SW 1271 (cell line): ENCODE measurements at regions not wholly inside any gene's neighbourhood (a gene's known extent, or its start where the extent isn't known, plus 50 kb on each side); places are given as distances from the start of the nearest gene placed in this dataset.
"Not testable (repeated sequence)": the region's sequence is repeated elsewhere in the genome, so short reads cannot be mapped to it uniquely, and the experiment has no call there.

Experiments used
- DNase-seq, 2 experiments: peaks; one replicate each; lab custom pipeline; 2025; lab: John Stamatoyannopoulos, UW

DNA sequence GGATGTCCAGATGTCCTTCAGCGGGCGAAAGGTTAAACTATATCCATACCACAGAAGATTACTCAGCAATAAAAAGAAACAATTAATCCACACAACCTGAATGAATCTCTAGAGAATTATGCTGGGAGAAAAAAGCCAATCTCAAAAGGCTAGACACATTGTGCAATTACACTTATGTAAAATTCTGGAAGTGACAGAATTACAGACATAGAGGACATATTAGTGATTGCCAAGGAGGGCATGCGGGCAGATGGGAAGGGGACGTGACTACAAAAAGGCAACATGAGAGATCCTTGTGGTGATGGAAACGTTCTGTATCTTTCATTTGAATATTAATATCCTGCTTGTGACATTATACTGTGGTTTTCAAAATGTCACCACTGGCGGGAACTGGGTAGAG lies 103.5 kb upstream of the BMAL1 start:
- DNase-seq: no peak

DNA sequence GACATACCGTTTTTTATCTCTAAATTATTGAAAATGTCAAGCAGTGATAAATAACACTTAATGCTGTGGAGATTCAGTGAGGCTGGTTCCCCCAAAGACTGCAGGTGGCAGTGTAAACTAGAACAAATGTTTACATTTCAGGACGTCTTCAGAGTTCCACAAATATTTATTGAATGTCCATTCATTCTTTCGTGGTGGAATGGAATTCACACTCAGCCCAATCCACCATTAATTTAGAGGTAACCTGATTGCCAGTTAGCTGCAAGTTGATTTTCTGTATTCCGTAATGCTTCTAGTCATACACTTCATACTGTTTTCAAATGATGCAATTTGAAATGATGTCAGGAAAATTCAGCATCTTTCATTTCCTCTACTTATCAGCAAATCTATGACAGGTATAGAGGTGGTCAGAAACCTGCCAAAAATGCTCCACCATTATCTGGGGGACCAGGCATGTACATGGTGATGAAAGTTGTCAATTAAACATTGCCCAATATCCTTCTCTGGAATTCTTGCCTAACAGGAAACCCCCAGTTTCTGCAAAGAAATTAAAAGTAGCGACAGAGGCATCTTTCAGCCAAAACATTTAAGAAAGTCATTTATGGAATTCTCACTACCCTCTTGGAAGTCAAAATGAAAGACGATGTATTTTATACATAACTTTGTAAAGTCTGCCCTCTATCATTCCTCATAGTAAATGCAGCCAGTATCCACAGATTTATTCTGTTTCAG lies 94.3 kb upstream of the BMAL1 start:
- peak in 1 of 2 experiments; percentile 57 for DNase-seq

DNA sequence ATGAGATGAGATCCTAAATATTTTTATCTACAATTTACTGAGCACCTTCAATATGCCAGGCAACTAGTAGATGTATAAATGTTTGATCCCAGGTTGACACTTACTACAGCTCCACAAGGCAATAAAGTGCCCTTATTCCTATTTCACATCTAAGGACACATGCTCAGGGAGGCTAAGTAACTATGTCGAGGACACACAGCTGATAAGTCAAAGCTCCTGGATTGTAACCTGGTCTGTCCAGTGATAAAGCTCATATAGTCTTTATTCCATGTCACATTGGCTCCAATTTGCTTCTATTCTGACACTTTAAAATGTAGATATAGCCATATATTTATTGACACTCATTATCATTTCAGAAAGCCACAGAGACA lies 93.8 kb upstream of the BMAL1 start:
- DNase-seq: no peak

DNA sequence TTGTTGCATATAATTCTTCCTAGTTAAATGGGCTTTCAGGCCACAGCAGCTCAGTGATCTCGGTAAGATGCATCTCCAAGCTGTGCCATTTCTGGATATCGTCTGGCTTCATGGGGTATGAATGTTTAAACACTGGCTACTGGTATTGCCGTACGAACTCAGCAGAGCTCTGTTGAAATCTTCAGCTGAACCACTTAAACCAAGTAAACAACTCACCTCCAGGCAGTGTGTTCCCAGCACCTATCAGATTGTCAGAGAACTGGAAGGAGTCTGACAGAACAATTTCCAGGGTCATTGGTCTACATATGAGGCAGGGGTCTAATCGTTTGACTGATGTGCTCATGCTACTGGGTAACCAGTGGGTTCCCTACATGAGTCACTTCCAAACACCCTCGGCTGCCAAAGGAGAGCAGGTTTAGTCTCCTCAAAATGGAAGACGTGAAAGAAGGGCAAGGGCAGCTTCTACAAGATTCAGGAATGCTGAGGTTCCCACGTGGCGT lies 93.2 kb upstream of the BMAL1 start:
- no peak for DNase-seq

DNA sequence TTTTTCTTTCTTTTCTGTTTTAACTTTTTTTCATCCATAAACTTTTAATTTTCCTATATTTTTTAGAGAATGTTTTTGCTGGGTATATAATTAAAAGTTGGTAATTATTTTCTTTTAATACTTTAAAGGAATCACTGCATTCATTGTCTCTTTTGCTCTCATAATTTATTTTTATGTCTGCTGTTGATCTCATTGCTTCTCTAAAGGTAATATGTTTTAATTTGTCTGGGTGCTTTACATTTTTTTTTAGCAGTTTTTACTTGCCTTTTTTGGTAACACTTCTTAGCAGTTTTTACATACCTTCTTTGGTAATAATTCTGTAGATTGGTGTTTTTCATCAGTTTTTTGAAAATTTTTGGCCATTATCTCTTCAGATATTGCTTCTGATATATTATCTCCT lies 89.4 kb upstream of the BMAL1 start:
- DNase-seq: peak in 1 of 2 experiments; percentile 2

DNA sequence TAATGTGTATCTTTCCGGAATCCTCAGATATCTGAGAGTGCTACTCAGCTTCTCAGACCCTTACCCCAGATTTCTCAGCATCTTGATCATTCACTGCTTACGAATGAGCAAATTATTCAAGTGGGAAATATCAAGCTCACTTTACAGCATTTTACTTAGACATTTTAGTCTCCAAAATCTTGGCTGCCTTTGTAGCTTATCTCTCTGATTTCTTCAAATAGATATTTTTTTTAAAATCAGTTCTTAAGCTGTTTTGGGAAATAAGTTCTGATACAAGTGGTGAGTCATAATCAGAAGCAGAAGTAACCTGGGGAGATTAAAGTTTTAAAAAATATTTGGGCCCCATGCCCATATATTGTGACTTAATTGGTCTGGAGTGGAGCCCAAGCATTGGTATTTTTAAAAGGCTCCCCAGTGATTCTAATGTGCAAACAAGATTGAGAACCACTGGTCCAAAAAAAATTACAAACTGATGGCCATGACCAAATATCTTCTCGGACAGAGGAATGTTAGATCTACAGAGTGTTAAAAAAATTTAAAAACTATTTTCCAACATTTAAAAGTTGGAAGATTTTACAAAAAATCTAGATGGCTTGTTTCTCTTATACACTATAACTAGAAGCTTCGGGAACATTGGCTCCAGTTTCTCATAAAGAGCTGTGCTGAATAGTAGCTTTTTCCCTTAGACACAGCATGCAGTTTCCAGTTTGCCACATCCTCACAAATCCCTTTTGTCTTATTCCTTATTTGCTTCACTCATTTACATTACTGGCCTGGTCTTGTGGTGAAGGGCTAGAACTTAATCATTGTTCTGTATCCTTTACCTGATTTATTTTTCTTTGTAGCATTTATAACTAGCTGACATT lies 87.8 kb upstream of the BMAL1 start:
- no peak for DNase-seq

DNA sequence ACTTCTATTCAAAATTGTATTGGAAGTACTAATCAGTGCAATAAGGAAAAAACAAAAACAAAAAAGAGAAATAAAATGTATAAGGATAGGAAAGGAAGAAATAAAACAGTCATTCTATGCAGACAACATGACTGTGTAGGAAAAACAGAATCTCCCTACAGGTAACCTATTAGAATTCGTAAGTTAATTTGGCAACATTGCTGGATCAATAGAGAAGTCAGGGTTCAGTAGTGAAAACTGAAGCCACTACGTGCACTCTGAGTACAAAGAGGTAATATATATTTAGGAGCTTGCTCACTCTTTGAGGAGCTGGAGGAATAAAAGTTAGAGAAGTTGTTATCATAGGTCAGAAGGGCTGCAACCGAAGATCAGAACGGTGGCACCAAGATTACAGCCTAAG lies 84.0 kb upstream of the BMAL1 start:
- DNase-seq: no peak

DNA sequence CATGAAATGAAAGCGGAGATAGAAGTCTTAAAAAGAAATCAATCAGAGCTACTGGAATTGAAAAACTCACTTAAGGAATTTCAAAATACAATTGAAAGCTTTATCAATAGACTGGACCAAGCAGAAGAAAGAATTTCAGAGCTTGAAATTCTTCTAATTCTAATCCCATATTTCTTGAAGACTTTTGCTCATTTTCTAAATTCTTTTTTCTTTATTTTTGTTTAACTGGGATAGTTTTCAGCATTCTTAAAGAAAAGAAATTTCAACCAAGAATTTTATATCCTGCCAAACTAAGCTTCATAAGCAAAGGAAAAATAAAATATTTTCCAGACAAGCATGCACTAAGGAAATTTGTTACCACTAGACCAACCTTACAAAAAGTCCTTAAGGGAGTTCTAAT lies 80.2 kb upstream of the BMAL1 start:
- not testable (repeated sequence) for DNase-seq

DNA sequence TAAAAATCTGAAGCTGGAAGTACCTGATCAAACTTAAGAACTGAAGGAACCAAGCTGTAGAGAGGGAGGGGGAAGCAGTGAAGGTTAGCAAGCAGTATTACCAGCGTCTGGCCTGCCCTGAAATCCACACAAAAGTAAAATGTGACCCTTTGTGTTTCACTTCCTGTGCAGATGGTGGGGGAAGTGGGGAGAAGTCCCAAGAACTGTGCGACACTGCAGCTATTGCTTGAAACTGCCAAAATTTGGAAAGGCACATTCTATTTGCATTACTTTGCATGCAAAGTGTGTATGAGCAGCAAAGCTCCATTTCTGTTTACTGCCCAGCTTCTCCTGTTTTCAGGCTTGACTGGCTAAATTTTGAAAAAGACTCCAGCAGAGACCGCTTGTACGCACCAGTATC lies 72.1 kb upstream of the BMAL1 start:
- DNase-seq: no peak

DNA sequence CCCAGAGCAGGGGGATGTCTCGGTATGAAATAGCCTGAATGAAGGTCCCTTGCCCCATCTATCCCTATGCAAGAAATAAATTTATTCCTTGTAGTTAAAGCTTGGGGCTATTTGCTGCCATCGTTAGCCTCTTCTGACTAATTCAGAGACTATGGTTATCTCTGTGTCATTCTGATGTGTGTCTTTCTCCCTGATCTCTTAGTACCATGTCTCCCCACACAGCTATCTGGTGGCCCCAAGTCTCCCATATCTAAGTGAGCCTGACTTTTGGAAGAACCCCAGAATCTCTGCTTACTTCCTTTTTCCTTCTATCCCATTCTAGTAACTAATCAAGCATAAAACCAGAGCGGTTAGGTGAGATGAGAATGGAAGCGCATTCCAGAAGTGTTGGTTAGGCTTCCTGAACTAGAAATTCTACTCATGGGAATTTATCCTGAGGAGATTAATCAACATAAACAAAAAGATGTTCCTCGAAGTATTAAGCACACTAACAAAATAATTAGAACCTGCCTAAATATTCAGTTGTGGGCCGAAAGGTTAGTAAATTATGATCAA lies 71.4 kb upstream of the BMAL1 start:
- no peak for DNase-seq

DNA sequence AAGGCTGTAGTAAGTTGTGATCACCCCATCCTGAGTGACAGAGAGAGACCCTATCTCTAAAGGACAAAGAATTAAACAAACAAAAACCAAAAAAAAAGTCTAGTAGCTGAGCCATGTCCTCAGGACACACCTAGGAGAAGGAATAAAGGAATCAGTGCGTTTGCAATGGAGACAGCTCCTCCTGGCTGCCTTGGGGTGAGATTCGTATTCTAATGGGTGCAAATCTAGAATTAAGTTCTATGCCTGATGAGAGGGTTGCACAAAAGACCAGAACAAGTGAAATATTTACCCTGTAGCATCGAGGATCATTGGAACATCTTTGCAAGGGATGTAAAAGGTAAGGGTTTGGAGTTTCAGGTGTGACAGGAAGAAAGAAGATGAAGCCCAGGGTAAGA lies 70.3 kb upstream of the BMAL1 start:
- DNase-seq: no peak

DNA sequence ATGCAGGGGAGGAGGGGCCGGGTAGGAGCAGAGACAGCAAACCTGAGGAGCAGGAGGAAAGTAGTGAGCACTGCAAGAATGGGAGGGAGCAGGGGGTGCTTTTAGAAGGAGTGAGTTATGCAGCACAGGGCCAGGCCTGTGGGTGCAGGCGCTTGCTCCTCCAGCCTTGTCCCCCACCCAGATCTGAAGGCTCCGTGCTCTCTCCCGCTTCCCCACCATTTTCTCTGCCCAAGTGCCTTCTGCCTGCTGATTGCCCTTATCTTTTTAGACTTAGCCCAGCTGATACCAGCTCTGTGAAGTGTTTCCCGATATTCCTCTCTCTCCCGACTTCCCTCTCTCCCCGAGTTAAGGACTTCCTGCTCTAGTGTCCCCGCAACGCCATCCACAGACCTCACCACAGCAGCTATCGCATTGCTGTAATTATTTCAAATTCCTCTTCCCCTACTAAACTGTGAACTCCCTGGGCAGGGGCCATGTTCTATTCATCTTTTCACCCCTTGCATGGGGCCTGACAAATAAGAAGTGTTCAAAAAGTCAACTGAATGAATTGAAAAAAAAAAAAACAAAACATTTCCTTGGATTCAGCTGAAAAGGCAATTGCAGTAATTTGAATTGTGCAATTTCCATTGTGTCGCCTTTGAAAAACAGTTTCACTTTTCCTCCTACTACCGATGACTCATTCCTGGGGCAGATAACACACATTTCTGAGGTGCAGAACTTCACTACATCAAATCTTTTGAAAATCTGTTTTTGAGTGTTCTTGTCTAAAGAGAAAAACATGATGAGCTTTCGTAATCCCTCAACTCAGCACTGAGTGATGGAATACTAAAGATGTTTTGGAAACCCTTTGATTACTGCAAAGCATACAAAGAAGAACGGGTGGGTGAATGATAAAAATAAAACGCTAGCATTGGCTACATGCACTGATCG lies 69.7 kb upstream of the BMAL1 start:
- peak in 1 of 2 experiments; percentile 18 for DNase-seq

DNA sequence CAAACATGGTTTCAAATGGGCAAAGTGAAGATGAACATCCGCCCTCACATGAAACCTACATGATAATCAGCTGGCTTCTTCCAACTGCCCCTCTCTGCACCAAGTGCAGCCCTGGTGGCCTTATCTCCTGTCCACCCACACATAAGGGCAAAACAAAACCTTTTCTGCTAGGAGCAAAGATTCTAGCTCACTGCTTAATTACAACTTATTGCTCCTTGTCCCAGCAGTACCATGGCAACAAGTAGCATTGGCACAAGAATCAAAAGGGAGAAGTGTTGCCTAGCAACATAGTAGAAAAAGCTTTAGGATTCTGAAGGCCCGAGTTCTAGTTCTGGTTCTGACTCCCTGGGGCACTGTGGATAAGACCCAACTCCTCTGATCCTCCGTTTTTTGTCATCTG lies 68.7 kb upstream of the BMAL1 start:
- DNase-seq: no peak

DNA sequence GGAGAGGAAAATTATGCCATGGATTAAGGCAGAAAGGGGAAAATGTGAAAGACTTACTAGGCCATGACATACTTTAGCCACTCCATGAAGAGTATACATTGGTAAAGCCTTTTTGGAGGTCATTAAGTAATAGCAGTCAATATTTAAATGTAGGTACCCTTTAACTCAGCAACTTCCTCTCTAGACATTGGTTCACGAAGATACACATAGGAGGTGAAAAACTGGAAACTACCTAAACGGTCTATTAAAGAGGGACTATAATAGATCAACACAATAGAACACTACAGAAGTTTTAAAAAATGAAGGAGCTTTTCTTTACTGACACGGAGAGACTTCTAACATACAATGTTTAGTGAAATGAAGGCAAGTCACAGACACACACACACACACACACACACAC lies 68.2 kb upstream of the BMAL1 start:
- DNase-seq: no peak

DNA sequence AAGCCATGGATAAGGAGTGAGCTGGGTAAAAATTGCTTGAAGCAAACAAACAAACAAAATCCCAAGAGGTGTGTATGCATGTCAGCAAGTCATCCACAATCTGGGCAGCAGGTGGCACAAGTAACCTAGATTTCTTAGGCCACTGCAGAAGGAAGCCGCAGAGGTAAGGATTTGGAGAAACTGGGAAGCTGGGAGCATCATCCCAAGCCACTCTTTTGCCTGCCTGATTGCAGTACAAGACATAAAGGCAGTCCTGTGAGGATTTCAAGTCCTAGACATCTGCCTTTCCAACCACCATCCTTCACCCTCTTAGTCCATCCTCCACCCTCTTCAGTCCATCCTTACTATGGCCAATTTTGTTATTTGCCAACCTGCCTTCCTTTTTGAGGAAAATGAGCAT lies 67.2 kb upstream of the BMAL1 start:
- peak; percentile 49 to 78 for DNase-seq

DNA sequence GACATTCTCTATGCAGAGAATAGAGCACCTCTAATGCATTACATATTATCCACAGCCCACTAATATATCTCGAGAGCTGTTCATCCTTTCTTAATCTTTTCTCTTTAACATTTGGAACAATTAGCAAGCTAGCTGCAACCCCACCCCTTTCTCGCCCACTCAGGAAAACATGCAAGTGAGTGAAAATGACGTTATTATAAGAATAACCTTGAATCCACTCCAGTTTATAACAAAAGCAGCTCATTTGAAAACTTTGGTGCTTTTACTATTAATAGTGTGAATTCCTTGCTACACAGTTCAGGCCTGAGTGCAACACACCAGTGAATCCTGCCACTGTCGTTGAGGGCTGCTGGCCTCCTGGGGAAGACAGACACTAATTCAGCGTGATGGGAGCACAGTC lies 63.3 kb upstream of the BMAL1 start:
- DNase-seq: no peak

DNA sequence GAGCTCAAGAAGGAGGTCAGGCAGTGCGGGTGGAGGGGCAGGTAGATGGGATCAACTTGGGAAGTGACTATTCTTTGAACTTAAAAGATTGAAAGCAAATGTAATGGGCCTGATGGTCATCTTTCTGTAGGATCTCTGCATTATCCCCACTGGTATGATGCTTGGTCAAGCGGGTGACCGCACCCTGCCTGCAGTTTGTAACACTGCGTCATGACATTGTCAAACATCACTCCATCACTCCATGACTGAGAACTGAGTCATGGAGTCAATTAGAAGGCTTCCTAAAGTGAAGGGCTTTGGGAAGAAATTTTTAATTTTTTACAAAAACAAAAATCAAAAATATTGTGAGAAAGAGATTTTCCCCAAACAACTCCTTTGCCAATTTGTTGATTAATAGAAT lies 62.4 kb upstream of the BMAL1 start:
- DNase-seq: peak in 1 of 2 experiments; percentile 19

DNA sequence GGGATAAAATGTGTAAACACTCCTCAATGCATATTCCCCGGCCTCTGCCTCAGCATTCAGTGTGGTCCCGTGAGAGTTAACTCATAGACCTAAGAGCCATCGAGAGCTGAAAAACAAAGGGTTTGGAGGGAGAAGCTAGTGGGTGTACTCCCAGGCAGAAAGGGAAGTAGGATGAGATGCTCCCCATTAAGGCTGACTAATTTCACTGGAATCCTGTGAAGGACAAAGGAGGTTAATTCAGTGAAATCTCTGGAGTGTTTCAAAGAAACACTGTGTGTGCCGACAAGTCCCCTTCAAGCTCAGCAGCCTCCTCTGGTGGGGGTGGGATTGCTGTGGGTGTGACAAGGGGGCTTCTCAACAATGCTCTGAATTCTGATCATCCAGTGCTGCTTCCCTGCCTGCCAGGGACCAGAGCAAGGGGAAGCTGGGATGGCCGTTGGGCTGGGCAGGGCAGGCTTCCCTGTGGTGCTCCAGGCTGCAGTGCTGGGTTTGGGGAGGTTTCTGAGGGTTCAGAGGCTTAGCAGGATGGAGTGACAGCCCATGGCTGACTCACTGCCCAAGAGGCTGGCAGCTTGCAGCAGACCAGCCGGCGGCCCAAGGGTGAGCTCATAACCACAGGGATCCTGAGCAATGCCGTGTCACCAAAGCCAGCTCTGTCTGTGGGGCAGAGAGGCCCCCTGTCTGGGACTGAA lies 61.4 kb upstream of the BMAL1 start:
- DNase-seq: peak; percentile 84 to 95

DNA sequence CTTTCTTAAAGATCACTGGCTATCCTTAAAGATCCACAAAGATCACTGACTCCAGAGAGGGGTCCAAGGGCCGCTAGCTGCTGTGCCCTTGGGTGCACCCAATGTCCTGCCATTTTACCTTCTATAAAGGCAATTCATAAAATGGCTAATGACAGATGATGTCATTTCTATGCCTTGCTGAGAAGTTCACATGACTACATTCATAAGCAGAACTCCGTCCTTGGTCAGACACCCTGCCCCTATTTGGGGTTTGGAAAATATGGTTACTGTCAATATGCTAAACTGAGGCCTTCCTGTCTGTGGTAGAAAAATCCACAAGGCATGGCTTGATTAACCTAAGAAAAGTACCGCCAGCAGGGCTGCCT lies 60.9 kb upstream of the BMAL1 start:
- no peak for DNase-seq

DNA sequence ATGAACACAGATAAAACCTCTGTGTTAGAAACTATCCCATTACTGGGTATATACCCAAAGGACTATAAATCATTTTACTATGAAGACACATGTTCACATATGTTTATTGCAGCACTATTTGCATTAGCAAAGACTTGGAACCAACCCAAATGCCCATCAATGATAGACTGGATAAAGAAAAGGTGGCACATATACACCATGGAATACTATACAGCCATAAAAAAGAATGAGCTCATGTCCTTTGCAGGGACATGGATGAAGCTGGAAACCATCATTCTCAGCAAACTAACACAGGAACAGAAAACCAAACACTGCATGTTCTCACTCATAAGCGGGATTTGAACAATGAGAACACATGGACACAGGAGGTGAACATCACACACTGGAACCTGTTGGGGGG lies 58.9 kb upstream of the BMAL1 start:
- not testable (repeated sequence) for DNase-seq

DNA sequence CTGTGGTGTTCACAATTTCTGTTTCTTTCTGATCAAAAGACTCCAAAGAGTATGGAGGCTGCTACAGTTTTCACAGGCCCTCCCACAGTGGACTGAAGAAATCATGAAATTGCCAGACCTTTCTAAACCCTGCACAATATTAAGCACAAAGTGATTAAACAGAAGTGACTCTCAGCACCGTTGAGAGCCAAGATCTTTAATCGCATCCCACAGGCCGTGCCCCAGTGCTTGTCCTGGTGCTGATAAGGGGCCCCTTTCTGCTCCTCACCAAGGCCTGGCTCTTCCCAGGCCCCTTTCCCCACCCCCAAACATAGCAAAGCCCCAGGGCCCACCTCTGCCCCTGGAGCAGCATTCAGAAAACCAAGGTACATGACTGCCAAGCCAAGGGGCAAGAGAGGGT lies 57.4 kb upstream of the BMAL1 start:
- DNase-seq: no peak
